ENCODE measurements at regions not wholly inside any gene's neighbourhood (a gene's known extent, or its start where the extent isn't known, plus 50 kb on each side); places are given as distances from the start of the nearest gene placed in this dataset.

DNA sequence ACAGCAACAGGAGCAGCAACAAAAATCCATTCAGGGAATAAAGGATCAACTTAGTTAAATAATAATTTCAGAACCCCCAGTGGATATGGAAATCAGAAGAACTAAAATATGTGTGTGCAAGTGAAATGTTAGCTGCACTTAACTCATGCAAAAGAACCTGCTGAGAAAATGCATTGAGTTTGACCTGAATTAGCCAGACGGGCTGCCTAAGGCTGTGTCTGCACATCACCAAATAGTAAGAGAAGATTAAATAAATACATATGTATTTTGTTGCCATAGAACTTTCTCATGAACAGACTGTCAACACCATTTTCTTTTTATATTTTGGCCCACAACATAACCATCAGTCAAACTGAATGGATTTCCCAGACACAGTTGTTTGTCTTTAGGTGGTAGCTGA is 262.0 kb upstream of the PIK3C3 start:
- WGBS, 5 donors: 68 to 91% (median 88%) methylated on average over 1 of the region's 1 CpG
- Histone ChIP-seq H3K27ac (no peak overlapping the region), H3K36me3 (no peaks in the 10 kb centered on the region), H3K4me3 (no peak overlapping the region), H3K4me1 (no peaks in the 10 kb centered on the region), H3K27me3 (replicated peaks in 1 of 7) (no peaks in the 10 kb centered on the region), H3K9me3 (no peaks in the 10 kb centered on the region)
- TF ChIP-seq, protein P1, sequence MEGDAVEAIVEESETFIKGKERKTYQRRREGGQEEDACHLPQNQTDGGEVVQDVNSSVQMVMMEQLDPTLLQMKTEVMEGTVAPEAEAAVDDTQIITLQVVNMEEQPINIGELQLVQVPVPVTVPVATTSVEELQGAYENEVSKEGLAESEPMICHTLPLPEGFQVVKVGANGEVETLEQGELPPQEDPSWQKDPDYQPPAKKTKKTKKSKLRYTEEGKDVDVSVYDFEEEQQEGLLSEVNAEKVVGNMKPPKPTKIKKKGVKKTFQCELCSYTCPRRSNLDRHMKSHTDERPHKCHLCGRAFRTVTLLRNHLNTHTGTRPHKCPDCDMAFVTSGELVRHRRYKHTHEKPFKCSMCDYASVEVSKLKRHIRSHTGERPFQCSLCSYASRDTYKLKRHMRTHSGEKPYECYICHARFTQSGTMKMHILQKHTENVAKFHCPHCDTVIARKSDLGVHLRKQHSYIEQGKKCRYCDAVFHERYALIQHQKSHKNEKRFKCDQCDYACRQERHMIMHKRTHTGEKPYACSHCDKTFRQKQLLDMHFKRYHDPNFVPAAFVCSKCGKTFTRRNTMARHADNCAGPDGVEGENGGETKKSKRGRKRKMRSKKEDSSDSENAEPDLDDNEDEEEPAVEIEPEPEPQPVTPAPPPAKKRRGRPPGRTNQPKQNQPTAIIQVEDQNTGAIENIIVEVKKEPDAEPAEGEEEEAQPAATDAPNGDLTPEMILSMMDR (IDR thresholded peaks at IDR 0.05 in 8 of 11, conservative IDR thresholded peaks at IDR 0.05 in 3 of 11): no peak
- no peak for TF ChIP-seq POLR2AphosphoS5 (IDR thresholded peaks at IDR 0.05)
- no peak for TF ChIP-seq POLR2A (IDR thresholded peaks at IDR 0.05)
- DNase-seq: no peak
- intact Hi-C loops (cut with DNase I; ENCODE audit: low total_unique reads): no loop called here

DNA sequence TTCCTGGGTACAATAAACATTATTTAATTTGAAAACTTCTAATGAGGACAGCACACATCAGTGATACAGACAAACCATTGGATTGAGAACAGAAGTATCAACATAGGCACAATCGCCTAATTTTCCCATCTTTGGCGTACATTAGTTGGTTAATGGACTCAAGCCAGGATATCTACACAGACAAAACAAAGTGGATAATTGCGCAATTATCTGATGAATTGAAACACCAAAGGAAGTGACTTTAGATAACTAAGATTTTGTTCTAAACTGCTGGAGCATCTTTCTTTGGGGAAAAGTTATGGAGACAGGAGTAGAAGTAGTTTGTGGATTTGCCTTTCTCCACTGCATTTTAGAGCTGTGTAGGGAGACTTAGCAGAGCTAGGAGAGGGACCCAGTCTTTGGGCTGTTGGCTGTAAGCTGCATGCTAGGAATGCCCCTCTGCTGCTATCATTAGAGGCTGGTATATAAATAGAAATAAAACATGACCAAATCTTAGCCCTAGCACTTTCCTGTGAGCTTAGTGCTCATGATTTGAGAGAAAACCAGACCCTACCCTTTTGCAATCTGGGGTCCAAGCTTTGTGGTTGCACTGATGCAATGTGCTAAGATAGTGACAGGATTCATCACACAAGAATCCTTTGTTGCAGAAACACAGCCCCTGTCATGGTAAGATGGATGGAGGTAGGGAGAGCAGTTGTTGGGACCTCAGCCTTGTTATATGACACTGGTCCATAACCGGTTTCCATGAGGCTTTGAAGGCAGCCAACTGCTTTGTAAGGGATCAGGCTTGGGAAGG is 264.5 kb upstream of the PIK3C3 start:
- Histone ChIP-seq H3K27ac (no peak overlapping the region), H3K4me1 (no peaks in the 10 kb centered on the region), H3K9me3 (peaks cover 0 to 2% (median 0%) of the 10 kb centered on the region in 8 donors), H3K36me3 (no peaks in the 10 kb centered on the region), H3K4me3 (no peak overlapping the region), H3K27me3 (replicated peaks in 1 of 7) (no peaks in the 10 kb centered on the region)
- intact Hi-C loops (cut with DNase I; ENCODE audit: low total_unique reads): no loop called here
- 84 to 92% (median 89%) methylated on average over 4 of the region's 4 CpGs for WGBS, 5 donors
- no peak for DNase-seq
- TF ChIP-seq, protein P1 (IDR thresholded peaks at IDR 0.05 in 8 of 11, conservative IDR thresholded peaks at IDR 0.05 in 3 of 11): no peak
- TF ChIP-seq POLR2AphosphoS5 (IDR thresholded peaks at IDR 0.05) (no peak), POLR2A (IDR thresholded peaks at IDR 0.05) (no peak)

DNA sequence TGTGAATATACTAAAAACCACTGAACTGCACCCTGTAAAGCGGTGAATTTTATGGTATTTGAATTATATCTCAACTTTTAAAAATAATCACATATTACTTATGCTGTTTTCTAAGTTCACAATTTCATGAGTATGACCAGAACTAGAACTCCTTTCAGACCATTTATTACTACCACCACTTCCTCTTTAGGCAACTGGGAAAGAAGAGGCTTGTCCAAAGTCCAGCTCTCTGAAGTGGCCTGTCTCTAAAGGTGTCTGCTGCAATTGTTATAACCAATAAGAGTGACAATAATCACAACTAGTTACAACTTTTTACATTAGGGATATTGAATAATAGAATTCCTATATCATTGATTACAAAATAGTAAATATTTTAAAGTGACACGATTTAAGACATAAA is 267.9 kb upstream of the PIK3C3 start:
- 70 to 87% (median 84%) methylated on average over 2 of the region's 2 CpGs for WGBS, 5 donors
- Histone ChIP-seq H3K27me3 (replicated peaks in 1 of 7) (no peaks in the 10 kb centered on the region), H3K4me3 (no peak overlapping the region)

More for the DNA sequence above, 267.9 kb upstream of the PIK3C3 start:
- Histone ChIP-seq H3K27ac (no peak overlapping the region), H3K9me3 (peaks cover 0 to 23% (median 7%) of the 10 kb centered on the region in 8 donors), H3K4me1 (no peaks in the 10 kb centered on the region), H3K36me3 (no peaks in the 10 kb centered on the region)
- DNase-seq: no peak
- intact Hi-C loops (cut with DNase I; ENCODE audit: low total_unique reads): no loop called here
- TF ChIP-seq, protein P1 (IDR thresholded peaks at IDR 0.05 in 8 of 11, conservative IDR thresholded peaks at IDR 0.05 in 3 of 11): no peak
- TF ChIP-seq POLR2AphosphoS5 (IDR thresholded peaks at IDR 0.05) (no peak), POLR2A (IDR thresholded peaks at IDR 0.05) (no peak)
